ENCODE measurements at regions not wholly inside any gene's neighbourhood (a gene's known extent, or its start where the extent isn't known, plus 50 kb on each side); places are given as distances from the start of the nearest gene placed in this dataset.

DNA sequence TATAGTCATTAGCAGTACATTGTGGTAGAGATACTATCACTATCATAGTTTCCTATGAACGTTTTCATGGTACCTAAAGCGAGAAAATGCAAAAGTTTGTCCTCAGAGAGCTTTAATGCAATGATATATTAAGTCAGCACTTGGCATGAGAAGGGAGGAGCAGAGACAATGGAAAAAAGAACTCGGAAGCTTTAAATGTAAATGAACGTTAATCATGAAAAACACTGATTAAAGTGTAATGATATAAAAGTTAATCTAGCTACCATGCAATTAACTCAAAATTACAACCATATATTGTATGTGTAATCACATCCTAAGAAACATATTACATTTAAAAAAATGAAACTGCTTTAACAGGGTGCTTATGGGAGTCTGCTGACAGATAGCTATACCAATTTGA, 282.7 kb downstream of the HDGFL1 start:
- TF ChIP-seq POLR2A (IDR thresholded peaks at IDR 0.05) (no peak), EP300 (IDR thresholded peaks at IDR 0.05) (no peak)
- TF ChIP-seq, protein P1, sequence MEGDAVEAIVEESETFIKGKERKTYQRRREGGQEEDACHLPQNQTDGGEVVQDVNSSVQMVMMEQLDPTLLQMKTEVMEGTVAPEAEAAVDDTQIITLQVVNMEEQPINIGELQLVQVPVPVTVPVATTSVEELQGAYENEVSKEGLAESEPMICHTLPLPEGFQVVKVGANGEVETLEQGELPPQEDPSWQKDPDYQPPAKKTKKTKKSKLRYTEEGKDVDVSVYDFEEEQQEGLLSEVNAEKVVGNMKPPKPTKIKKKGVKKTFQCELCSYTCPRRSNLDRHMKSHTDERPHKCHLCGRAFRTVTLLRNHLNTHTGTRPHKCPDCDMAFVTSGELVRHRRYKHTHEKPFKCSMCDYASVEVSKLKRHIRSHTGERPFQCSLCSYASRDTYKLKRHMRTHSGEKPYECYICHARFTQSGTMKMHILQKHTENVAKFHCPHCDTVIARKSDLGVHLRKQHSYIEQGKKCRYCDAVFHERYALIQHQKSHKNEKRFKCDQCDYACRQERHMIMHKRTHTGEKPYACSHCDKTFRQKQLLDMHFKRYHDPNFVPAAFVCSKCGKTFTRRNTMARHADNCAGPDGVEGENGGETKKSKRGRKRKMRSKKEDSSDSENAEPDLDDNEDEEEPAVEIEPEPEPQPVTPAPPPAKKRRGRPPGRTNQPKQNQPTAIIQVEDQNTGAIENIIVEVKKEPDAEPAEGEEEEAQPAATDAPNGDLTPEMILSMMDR (IDR thresholded peaks at IDR 0.05) = no peak

Data from tibial nerve (tissue), 4 donors.